GM19328 (cell line): ENCODE measurements at regions not wholly inside any gene's neighbourhood (a gene's known extent, or its start where the extent isn't known, plus 50 kb on each side); places are given as distances from the start of the nearest gene placed in this dataset.

Experiments used
- ATAC-seq: cut with Tn5 transposase; IDR thresholded peaks from one replicate; pipeline ENCODE4 v1.9.1; 2021; ENCODE audit warnings: mild to moderate bottlenecking, moderate library complexity; ENCODE audit not compliant: unreplicated experiment

DNA sequence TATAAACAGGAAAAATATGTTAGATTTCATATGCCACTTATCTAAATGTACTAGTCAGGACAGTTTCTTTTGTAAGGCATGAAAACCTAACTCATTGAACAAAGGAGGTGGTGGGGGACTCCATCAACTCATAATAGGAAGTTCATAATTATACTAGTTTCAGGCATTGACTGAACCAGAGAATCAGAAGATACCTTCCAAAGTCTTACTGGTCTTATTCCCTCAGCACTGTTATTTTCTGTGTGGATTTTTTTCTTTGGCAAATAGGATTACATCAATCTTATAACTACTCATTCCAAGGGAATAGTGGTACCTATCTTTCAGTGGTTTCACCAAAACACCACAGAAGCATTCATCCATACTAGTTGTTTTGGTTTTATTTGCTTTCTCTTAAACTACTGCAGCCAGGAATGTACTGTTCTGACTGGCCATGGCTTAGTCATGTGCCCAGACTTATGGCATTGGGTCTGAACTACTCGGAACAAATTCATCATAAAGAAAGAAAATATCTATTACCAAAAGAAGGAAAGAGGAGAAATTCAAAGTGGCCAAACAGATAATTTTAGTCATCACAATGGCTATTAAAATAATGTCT is 273.9 kb downstream of the ARAP2 start:
- ATAC-seq: no peak

DNA sequence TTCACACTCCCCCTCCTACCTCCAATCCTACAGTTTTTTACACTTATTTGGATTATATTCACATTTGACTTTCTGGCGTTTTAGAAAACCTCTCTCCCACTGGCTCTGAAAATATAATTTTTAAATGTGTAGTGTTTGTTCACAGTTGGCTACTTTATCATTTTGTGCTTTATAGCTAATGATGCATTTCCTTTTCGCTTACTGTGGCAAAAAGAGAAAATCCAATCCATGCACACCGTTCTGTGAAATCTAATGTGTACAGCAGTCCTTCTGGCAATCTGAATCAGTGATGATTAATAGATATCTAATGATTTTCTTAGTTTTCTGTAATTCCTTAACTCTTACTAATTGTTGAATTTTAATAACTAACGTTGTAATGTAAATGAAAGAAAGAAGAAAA is 271.5 kb downstream of the ARAP2 start:
- ATAC-seq: no peak

DNA sequence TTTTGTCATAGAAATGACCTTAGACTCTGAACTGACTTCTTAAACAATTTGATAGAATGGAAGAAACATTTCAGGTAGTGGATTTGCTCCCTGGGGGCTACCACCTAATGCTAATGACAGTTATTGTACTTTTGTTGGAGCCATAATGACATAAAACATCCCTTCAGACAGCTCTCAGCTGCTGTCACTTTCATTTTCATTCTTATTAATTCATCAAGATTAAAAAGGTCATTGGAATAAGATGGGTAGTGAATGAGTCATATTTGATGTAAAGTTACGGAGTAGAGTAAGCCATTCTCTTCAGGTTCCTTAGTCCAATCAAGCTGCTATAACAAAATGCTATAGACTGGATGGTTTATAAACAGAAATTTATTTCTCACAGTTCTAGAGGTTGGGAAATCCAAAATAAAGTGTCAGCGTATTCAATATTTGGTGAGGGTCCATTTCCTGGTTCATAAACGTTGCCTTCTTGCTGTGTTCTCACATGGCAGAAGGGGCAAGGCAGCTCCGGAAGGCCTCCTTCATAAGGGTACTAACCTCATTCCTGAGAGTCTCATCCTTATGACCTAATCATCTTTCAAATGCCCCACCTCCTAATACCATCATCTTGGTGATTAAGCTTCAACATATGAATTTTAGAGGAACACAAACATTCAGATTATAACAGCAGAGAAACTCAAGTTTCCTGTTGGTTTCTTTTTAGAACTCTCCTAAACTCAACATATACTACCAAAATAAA is 268.5 kb downstream of the ARAP2 start:
- ATAC-seq: no peak

DNA sequence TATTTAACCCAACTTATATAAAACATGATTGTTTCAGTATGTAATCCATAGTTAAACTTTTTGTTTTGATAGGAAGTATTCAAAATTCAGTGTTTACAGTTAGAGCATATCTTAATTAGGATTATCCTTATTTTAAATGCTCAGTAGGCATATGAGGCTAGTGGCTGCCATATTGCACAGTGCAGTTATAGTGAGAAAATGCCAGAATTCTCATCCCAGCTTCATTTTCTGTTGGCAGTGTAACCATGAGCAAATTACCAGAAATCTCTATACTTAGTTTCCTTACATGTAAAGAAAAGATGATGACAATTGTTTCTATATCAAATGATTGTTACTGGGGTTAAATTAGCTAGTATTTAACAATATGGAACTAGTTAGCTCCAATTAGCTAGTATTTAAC is 265.8 kb downstream of the ARAP2 start:
- ATAC-seq: no peak

DNA sequence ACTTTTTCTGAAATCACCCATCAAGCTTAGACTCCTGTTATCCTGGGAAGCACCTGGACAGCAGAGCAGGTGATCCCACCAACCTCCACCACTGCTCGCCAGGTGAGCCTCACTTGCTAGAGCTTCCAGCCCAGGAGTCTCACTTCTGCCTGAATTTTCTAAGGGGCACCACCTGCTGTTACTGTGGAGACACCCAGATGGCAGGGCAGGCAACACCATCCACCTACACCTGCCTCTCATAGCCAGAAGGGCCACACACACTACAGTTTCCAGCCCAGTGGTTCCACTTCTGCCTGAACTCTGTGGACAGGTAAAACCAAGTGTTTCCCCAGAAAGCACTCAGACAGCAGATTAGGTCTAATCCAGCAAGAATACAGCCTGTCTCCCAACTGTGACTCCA is 262.0 kb downstream of the ARAP2 start:
- no peak for ATAC-seq

DNA sequence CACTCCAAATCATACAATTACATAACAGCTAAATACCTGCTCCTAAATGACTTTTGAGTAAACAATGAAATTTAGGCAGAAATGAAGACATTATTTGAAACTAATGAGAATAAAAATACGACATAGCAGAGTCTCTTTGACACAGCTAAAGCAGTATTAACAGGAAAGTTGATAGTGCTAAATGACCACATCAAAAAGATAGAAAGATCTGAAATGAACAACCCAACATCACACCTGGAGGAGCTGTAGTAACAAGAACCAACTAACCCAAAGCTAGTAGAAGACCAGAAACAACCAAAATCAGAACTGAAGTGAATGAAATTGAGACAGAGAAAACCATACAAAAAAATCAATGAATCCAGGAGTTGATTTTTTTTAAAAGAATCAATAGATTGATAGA is 257.8 kb downstream of the ARAP2 start:
- no peak for ATAC-seq

DNA sequence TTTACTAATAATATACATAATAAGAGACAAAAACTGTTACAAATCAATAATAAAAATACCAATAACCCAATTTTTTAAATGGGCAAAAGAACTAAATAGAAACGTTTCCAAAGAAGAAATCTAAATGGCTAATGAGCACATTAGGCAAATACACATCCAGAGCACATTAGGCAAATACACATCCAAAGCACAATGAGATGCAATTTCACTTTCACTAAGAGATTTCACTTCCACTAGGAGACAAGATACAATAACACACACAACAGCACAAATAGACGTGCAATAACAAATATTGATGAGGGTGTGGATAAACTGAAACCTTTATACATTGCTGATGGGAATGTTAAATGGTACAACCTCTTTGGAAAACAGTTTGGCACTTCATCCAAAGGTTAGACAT is 250.7 kb downstream of the ARAP2 start:
- ATAC-seq: no peak

DNA sequence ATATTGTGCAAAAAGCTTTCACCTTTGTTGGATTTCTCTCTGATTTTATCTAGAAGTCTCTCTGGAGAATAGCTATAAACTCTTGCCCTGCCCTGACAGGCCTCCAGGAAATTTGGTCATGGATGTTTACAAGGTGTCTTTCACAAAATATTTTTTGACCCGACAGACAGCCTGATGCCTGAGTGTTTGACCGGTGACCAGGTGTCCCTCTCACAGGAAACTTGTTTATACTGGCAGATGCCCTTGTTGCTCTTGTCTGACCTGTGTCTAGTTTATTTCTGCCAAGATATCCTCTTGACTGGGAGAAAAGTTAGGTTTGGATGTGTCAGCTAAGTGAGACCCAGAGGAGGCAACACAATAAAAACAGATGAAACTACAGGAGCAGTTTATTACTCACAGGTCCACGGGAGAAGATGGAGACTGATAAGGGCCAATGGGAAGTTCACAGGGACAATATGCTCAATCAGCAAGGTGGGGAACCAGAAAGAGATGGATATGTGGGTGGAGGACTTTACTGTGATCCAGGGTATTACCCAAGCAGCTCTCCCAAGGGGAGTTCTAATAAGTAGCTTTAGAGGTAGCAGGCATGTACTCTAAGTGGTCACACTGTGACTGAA is 243.3 kb downstream of the ARAP2 start:
- ATAC-seq: no peak

DNA sequence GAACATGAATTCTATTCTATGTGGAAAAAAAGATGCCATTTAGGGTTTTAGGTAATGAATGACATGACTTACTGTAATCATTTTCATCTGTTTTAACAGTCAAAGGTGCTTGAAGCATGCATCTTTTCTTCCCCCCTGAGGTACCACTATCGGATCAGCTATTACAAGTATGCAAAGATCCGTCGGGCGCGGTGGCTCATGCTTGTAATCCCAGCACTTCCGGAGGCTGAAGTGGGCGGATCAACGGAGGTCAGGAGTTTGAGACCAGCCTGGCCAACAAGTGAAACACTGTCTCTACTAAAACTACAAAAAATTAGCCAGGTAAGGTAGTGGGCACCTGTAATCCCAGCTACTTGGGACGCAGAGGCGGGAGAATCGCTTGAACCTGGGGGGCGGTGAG is 241.3 kb downstream of the ARAP2 start:
- ATAC-seq: no peak

DNA sequence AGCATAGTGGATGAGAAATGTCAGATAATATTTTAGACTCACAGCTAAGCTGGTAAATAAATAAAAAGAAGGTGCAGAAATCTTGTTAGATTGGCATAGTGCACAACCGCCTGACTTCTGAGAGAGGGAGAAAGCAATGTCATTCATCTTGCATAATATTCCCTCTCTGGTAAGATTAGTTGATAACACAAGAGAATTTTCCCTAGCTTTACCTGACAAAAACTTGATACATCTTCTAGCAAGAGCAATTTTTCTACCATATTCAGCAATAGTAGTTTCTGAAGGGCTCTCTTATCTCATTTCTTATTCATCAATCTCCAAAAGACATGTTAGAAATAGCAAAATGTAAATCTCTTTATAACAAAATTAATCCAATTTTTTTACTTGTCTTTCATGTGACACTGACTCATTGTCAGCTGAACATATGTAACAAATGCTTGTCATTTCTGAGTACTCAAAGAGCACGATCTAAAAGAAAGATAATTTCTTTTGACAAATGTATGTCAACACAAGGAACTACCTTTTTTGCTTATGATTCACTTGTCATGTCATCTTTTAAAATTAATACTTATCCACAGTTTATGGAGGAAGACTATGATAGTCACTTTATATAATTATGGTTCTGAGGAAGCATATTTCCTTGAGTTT is 240.0 kb downstream of the ARAP2 start:
- no peak for ATAC-seq

DNA sequence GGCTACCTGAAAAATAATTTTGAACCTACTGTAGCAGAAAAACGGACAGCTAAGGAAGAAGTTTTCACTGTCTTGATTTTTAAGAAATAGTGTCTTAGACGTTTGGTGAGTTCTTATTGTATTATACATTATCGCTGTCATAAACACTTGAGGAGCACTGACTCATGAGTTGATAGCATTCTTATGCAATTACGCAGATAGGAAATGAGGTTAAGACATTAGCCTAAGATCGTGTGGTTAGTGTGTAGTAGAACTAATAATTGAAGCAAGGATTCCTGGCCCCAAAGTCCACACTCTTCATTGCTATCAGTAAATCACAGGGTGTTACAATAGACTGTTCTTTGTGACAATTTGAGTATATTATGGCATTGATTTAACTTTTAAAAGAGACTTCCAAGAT is 238.1 kb downstream of the ARAP2 start:
- no peak for ATAC-seq

DNA sequence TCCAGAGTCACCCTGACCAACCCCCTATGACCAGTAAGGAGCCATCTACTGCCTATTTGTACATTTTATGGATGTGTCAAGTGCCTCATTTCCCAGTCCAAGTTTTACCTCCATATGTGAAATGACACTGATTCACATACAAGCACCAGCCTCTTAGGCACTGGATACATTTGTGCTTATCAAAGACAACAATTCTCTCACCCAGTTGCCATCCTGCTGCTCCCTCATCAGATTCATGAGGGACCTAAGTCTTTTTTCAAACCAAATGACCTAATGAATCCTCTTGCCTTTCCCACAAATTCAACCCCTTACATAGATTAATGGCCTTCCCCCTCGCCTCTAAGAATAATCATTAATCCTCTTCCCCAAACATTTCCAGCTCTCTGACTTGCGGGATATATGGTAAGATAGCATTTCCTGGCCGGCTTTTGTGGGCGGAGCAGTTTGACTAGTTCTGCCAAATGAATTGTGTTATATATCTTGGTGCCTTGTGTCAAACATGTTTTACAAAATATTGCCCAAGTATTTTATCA is 233.9 kb downstream of the ARAP2 start:
- no peak for ATAC-seq

DNA sequence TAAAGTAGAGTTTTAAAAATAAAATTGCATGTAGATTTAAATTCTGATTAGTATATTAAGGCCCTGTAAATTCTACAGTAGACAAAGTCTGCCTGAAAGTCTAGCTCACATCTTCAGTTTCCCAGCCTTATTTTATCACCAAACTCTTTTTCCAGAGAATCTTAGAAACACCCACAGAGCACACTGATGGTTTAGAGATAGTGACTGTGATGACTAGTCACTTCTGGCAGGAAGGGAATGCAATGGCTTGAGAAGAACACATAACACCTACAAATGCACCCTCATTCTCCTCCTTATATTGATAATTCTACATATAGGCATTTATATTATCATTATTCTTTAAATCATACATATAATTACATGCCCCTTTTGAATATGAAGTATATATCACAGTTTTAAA is 232.9 kb downstream of the ARAP2 start:
- ATAC-seq: no peak

DNA sequence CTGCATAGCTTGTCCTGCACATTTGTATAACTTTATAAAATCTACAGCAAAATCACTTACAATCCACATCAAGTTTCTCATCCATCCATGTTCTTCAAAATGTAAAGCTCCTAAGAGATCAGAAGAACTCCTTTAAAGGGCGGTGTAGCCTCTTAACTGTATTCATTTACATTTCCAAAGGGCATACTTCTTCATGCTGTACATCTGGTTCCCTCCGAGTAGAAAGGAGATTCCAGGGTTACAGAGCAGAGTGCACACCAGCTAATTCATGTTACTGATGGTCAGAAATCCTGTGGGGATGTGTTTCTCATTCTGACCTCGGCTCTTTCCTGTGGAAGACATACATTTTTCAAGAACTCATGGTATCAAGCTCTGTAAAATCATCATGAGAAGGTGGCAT is 231.8 kb downstream of the ARAP2 start:
- no peak for ATAC-seq

DNA sequence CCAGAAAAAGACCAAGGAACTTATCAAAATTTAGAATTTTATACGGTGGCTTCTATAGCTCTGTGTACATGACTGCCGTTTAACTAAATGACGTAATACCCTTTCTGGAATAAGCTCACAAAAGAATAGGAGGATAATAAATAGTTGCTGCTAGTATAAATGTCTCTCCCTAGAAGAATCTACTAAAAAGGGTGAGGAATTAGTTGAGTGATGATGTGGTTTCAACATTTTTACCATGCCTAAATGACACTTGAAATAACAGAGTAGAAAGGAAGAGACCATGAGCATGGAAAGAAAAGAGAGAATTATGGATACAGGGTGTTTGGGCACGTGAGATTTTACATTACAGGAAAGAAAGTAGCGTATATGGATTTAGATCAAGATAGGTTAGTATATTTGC is 231.1 kb downstream of the ARAP2 start:
- ATAC-seq: no peak
